Activated CD4-positive, alpha-beta T cell treated with anti-CD3 and anti-CD28 coated beads for 1 hour (primary cell): ENCODE measurements at regions not wholly inside any gene's neighbourhood (a gene's known extent, or its start where the extent isn't known, plus 50 kb on each side); places are given as distances from the start of the nearest gene placed in this dataset.

Experiments
- DNase-seq: peaks from one replicate; pipeline ENCODE4 v3.0.0-alpha.2; 2020

DNA sequence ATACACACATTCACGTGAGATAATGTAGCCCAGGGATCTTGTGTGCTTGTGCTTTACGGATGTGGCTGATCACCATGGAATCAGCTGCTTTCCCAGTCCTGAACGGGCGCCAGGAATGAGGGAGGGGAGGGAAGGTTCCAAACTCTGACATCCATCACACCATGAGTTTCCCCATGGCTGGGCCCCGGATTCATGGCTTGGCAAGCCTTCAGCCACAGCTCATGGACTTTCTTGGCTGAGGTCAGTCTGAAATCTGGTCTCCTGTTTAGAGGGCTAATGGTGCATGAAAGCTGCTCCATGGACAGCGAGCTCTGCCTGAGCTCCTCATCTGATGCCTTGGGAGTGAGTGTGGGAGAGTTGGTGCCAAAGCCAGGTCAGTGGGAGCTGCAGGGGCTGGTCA, 767.6 kb upstream of the EEF2KMT start:
- DNase-seq = no peak

- no peak for DNase-seq
These were observed 765.5 kb upstream of the EEF2KMT start for GRCh38 chr16:5863071-5863606.

DNA sequence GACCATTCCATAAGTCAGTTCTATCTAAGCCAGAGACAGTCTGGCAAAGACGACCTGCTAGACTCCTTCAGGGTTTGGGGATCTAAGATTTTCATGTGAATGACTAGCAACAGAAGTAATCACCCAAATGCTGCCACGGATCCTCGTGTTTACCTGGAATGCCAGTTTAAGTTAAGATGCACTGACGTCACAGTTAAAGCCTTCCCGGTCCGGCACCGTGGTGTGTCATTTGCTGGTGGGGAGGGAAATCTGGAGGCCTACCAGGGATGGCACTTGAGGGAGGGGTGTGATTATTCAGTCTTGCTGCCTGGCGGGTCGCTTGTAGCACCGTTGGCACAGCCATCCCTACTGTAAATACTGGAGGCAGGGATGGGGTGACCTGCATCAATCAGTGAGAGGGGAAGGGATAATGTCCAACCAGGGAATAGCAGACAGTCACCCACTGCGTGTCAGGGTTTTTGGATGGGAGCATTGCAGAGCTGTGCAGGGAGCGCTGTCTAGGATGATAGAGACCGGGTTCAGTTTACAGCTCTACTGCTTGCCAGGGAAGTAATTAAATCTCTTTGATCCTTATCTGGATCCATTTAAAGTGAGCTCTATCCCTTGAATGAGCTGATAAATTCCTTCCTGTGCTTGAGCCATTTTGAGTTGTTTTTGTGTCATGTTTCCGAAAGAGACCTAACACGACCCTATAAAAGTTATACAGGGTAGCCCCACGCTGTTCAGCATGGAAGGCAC, 764.7 kb upstream of the EEF2KMT start:
- DNase-seq = no peak

DNA sequence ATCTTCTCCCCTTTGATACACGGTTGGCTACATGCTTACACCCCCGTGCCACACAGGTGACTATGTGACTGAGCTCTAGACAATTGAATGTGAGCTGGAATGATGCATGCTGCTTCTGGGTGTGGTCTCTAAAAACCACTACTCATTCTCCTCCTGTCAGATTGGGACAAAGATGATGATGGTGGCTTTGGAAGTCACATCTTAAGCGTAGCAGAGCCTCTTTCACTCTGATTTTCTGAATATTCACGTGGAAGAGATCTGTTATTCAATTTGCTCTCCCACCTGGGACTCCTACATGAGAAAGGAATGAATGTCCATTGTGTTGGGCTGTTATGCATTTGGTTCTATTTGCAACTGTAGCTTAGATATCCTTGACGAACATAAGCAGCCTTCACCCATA, 763.6 kb upstream of the EEF2KMT start:
- no peak for DNase-seq

DNA sequence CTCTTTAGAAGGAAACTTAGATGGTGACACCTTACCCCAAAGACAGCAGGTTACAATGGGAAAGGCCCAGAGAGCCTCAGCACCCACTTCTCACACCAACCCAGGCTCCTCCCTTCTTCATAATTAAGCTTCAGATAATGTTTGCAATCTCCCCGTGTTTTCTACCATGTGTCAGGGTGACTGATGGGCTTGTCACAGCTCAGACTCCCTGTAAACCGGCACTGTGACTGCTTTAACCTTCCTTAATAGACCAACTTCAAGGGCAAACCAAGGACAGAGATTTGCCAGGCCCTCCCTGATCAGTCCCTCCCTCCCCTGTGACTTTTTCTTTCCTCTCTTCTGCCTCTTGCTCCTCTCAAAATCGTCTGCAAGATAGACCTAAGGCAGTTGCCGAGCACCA, 760.6 kb upstream of the EEF2KMT start:
- DNase-seq = no peak

GRCh38 chr16:5854027-5854426, 756.4 kb upstream of the EEF2KMT start:
- no peak for DNase-seq

- no peak for DNase-seq
These were observed 754.6 kb upstream of the EEF2KMT start for GRCh38 chr16:5852151-5852550.

DNA sequence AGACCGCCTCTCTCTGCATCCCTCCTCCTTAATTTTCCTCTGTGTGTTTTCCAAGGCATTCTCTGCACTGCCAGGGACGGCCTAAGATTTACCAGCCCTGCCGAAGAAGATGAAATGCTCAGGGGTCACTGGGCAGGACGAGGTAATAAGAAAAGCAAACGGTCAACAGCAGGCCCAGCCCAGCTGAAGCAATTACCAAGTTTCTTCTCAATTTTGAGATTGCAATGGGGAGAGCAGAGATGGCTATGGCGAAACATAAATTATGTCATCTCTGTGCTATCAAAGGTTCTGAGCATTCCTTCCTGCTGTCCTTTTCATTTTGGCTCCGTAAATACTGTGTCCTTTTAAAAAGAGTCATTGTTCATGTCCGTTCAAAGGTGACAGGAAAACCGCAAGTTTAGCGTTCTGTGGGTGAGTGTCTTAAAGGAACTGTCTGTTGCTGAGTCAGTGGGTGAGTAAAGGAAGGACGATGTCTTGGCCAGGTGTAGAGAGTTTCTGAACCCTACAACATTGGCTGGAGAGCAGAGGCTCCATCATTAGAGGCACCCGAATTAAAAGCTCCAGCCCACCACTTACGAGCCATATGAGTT, 753.9 kb upstream of the EEF2KMT start:
- no peak for DNase-seq

DNA sequence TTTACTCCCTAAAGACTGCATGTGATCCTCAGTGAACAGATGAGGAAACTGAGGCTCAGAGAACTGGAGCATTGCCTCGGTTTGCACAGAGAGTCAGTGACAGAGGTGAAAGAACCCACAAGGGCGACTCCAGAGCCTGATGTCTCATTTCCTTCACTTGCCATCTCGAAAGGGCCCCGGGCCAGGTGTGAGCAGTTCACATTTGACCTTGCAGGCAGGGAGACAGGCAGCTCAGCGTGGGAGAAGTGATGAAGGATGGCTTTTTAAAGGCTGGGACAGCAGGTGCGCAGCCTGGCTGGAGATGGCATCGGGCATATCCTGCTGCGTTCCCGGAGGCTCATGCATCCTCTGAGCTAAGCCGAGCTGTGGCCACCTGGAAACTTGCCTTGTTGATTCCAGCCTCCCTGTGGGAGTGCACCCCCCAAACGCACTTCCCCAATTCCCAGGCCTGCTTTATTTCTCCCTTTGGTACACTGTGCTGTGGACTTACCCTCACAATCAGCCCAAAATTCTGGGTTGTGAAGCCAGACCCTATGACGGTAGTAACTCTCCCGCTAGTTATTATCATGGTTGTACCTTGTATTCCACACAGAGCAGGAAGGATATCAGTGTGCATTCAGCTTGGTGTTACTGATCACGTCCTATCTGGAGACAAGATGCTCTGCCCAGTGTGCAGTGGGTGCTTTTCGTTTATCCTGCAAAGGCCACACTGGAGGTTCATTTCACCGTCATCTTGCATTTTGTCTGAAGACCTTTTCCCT, 753.2 kb upstream of the EEF2KMT start:
- no peak for DNase-seq

DNA sequence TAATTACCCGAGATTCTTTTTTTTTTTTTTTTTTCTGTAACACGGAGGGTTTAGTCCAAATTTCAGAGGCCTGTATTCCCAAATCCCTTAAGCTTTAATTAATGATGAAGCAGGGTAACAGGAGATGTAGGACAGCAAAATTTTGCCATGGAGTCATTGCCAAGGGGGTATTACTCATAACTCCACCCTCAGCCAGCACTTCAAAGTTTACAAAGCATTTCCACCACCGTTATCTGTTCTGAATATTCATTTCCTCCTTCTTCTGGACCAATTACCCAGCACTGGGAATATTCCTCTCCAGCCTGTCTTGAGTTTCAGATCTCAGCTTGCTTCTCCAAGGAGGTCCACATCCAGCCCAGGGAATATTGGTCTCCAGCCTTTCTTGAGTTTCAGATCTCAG, 747.5 kb upstream of the EEF2KMT start:
- no peak for DNase-seq

GRCh38 chr16:5841974-5842373, 744.4 kb upstream of the EEF2KMT start:
- DNase-seq = no peak

DNA sequence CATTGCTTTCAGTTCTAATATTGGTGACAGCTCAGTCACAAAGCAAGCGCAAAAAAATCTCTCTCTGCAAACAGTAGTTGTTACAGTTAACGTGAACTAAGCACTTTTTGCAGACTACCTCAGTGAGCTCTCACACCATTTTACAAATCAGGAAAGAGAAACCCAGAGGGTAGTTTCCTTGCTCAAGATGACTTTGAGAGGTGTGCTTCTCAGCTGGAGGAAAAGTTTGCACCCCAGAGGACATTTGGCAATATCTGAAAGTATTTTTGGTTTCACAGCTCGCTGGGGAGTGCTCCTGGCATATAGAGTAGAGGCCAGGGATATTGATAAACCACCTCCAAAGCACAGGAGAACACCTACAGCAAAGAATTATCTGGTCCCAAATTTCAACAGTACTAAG, 741.1 kb upstream of the EEF2KMT start:
- no peak for DNase-seq

- DNase-seq = no peak
These were observed 740.5 kb upstream of the EEF2KMT start for GRCh38 chr16:5838071-5838470.

GRCh38 chr16:5837007-5837670, 739.5 kb upstream of the EEF2KMT start:
- DNase-seq = no peak

GRCh38 chr16:5835876-5836275, 738.3 kb upstream of the EEF2KMT start:
- DNase-seq = no peak

DNA sequence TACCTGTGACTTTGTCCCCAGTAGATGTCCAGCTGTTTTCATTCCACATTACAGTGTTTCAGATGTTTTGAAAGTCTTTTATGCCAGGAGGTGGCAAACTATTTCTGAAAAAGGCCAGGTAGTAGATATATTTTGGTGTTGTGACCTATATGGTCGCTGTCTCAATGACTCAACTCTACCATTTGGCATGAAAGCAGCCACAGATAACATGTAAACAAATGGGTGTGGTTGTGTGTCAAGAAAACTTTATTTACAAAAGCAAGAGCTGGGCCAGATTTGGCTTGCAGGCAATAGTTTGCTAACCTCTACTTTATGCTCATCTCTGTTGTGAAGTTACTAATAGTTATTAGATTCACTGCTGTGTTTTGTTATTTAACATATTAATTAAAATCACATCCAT, 728.7 kb upstream of the EEF2KMT start:
- no peak for DNase-seq

GRCh38 chr16:5820472-5820871, 722.9 kb upstream of the EEF2KMT start:
- DNase-seq = no peak

DNA sequence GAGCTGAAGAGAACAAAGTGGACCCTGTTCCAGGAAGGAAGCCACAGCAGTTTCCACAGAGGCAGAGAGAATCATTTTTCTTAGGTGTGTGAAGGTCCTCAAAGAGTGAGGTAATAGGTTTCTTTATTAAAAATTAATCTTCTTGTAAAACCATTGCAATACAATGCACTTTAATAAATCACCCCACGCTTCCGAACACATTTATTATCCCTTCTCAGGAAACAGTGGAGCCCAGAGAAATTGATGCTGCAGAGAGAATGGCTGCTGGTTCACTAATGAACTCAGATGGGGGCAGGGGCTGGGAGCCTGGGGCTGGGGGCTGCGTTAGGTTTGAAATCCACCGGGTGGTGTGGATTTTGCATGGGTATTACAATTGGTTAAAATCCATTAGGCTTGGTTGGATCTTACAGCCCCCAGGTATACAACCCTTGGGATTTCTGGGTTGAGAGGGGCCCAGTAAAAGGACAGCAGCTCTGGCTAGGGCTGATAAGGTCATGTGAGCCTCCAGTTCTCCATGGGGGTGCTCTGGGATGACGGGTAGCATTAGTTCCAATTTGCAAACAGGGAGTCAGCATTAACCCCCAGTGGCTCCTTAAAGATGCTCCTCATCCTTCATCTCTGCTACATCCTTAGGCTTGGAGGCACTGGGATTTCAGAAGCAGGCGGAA, 718.1 kb upstream of the EEF2KMT start:
- no peak for DNase-seq

- DNase-seq = no peak
These were observed 703.8 kb upstream of the EEF2KMT start for GRCh38 chr16:5801396-5801795.

DNA sequence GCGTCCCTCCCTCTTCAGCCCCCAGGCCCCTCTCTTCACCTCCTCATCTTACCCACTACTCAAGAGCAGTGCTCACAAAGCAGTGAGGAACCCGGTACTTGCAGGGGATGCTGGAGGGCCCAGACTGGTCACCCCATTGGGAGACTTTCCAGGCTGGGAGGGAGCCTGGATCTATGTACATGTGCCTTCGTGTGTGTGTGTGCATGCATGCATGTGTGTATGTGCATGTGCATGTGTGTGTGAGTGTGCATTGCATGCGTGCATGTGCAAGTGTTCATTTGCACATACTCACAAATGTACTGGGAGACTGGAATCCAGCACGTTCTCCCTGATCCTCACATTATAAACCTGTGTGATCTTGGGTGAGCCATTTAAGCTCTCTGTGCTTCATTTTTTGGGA, 696.0 kb upstream of the EEF2KMT start:
- no peak for DNase-seq

DNA sequence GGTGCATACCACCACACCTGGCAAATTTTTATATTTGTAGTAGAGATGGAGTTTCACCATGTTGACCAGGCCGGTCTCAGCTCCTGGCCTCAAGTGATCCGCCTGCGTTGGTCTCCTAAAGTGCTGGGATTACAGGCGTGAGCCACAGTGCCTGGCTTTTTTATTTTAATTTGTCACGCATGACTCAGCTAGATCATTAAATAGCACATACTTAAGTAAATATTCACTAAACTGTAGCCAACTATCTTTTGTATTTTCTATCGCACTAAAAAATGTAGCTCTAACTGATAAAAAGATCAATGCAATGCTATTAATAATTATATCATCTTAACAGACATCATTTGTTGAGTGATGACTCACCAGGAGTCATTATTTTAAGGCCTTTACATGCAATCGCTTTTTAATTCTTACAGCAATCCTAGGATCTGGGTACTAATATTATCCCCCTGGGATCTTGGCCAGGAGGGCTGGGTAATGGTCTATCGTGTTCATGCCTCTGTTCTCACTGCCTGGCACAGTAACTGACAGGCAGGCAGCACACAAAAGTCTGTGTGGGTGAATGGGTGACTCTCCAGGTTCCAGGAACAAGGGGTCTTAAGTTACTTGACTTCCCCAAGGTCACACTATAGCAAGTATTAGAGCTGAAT, 693.5 kb upstream of the EEF2KMT start:
- no peak for DNase-seq

- no peak for DNase-seq
These were observed 692.9 kb upstream of the EEF2KMT start for GRCh38 chr16:5790512-5790911.
